ENCODE measurements at regions not wholly inside any gene's neighbourhood (a gene's known extent, or its start where the extent isn't known, plus 50 kb on each side); places are given as distances from the start of the nearest gene placed in this dataset.

GRCh38 chr9:22742401-22742800 is 295.8 kb downstream of the DMRTA1 start:
- TF ChIP-seq CTCF (IDR thresholded peaks at IDR 0.05; ENCODE audit: low read depth, low read length) (no peak), POLR2A (IDR thresholded peaks at IDR 0.05; ENCODE audit: extremely low read depth, insufficient read length) (no peak)
